ENCODE measurements at regions not wholly inside any gene's neighbourhood (a gene's known extent, or its start where the extent isn't known, plus 50 kb on each side); places are given as distances from the start of the nearest gene placed in this dataset.

DNA sequence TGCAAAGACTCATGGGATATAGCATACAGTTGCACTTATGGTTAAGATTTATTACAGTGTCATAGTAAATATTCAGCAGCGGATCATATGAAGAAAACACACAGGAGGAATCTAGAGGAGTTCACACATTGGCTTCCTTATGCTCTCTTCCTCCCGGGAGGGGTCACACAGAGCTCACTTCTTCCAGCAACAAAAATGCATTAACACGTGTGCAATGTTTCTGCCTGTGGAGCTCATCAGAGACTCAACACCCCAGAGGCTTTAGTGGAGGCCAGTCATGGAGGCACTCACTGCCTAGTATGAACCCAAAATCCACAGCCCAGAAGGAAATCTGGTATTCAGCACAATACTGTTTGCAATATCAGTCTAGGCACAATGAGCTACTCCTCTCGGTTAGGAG lies 202.8 kb upstream of the PRSS1 start:
- TF ChIP-seq, protein P1, sequence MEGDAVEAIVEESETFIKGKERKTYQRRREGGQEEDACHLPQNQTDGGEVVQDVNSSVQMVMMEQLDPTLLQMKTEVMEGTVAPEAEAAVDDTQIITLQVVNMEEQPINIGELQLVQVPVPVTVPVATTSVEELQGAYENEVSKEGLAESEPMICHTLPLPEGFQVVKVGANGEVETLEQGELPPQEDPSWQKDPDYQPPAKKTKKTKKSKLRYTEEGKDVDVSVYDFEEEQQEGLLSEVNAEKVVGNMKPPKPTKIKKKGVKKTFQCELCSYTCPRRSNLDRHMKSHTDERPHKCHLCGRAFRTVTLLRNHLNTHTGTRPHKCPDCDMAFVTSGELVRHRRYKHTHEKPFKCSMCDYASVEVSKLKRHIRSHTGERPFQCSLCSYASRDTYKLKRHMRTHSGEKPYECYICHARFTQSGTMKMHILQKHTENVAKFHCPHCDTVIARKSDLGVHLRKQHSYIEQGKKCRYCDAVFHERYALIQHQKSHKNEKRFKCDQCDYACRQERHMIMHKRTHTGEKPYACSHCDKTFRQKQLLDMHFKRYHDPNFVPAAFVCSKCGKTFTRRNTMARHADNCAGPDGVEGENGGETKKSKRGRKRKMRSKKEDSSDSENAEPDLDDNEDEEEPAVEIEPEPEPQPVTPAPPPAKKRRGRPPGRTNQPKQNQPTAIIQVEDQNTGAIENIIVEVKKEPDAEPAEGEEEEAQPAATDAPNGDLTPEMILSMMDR (IDR thresholded peaks at IDR 0.05): no peak
- TF ChIP-seq, protein P2, sequence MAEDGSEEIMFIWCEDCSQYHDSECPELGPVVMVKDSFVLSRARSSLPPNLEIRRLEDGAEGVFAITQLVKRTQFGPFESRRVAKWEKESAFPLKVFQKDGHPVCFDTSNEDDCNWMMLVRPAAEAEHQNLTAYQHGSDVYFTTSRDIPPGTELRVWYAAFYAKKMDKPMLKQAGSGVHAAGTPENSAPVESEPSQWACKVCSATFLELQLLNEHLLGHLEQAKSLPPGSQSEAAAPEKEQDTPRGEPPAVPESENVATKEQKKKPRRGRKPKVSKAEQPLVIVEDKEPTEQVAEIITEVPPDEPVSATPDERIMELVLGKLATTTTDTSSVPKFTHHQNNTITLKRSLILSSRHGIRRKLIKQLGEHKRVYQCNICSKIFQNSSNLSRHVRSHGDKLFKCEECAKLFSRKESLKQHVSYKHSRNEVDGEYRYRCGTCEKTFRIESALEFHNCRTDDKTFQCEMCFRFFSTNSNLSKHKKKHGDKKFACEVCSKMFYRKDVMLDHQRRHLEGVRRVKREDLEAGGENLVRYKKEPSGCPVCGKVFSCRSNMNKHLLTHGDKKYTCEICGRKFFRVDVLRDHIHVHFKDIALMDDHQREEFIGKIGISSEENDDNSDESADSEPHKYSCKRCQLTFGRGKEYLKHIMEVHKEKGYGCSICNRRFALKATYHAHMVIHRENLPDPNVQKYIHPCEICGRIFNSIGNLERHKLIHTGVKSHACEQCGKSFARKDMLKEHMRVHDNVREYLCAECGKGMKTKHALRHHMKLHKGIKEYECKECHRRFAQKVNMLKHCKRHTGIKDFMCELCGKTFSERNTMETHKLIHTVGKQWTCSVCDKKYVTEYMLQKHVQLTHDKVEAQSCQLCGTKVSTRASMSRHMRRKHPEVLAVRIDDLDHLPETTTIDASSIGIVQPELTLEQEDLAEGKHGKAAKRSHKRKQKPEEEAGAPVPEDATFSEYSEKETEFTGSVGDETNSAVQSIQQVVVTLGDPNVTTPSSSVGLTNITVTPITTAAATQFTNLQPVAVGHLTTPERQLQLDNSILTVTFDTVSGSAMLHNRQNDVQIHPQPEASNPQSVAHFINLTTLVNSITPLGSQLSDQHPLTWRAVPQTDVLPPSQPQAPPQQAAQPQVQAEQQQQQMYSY (CRISPR knock-in tag; IDR thresholded peaks at IDR 0.05): no peak
- TF ChIP-seq ZNF396 (CRISPR knock-in tag; IDR thresholded peaks at IDR 0.05; ENCODE audit: borderline replicate concordance) (no peak), JUN (CRISPR knock-in tag; IDR thresholded peaks at IDR 0.05) (no peak), ELF4 (CRISPR knock-in tag; IDR thresholded peaks at IDR 0.05; ENCODE audit: low read depth) (no peak), FOXK1 (CRISPR knock-in tag; IDR thresholded peaks at IDR 0.05) (no peak), NR1H2 (CRISPR knock-in tag; IDR thresholded peaks at IDR 0.05) (no peak), ESRRA (CRISPR knock-in tag; IDR thresholded peaks at IDR 0.05; ENCODE audit: borderline replicate concordance) (no peak), FOXP1 (CRISPR knock-in tag; IDR thresholded peaks at IDR 0.05; ENCODE audit: borderline replicate concordance) (no peak)
- TF ChIP-seq, protein P3, sequence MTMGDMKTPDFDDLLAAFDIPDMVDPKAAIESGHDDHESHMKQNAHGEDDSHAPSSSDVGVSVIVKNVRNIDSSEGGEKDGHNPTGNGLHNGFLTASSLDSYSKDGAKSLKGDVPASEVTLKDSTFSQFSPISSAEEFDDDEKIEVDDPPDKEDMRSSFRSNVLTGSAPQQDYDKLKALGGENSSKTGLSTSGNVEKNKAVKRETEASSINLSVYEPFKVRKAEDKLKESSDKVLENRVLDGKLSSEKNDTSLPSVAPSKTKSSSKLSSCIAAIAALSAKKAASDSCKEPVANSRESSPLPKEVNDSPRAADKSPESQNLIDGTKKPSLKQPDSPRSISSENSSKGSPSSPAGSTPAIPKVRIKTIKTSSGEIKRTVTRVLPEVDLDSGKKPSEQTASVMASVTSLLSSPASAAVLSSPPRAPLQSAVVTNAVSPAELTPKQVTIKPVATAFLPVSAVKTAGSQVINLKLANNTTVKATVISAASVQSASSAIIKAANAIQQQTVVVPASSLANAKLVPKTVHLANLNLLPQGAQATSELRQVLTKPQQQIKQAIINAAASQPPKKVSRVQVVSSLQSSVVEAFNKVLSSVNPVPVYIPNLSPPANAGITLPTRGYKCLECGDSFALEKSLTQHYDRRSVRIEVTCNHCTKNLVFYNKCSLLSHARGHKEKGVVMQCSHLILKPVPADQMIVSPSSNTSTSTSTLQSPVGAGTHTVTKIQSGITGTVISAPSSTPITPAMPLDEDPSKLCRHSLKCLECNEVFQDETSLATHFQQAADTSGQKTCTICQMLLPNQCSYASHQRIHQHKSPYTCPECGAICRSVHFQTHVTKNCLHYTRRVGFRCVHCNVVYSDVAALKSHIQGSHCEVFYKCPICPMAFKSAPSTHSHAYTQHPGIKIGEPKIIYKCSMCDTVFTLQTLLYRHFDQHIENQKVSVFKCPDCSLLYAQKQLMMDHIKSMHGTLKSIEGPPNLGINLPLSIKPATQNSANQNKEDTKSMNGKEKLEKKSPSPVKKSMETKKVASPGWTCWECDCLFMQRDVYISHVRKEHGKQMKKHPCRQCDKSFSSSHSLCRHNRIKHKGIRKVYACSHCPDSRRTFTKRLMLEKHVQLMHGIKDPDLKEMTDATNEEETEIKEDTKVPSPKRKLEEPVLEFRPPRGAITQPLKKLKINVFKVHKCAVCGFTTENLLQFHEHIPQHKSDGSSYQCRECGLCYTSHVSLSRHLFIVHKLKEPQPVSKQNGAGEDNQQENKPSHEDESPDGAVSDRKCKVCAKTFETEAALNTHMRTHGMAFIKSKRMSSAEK (CRISPR knock-in tag; IDR thresholded peaks at IDR 0.05; ENCODE audit: borderline replicate concordance): no peak
